Endothelial cell of umbilical vein (primary cell): ENCODE measurements at regions not wholly inside any gene's neighbourhood (a gene's known extent, or its start where the extent isn't known, plus 50 kb on each side); places are given as distances from the start of the nearest gene placed in this dataset.

Experiments
- BruUV-seq: library from RNA; stranded (reverse); fragments of 400-500 nt; replicated peaks from 2 replicates; lab custom pipeline; 2021; lab: Mats Ljungman, UMichigan
- CTCF ChIA-PET: fragments of 300-600, 350-600 bp; sonication (Branson Sonifier 250); formaldehyde crosslinking; loops from one replicate; lab custom pipeline; 2021; ENCODE audit warnings: antibody characterized with exemption, inconsistent platforms; lab: Charles Lee
- POLR2A ChIA-PET: fragments of 300-600, 350-600 bp; sonication (Branson Sonifier 250); formaldehyde crosslinking; loops from one replicate; lab custom pipeline; 2021; ENCODE audit warnings: antibody characterized with exemption, inconsistent platforms; lab: Charles Lee
- DNase-seq: peaks from one replicate; pipeline ENCODE4 v3.0.0-alpha.2; 2011; ENCODE audit warnings: low read depth, low spot score
- FAIRE-seq: peaks from 2 replicates; lab custom pipeline; 2011; peaks lifted over from hg19 to GRCh38; lab: Jason Lieb, UNC
- H2AFZ ChIP-seq: 2 replicates; pipeline ENCODE4 v1.6.0; 2012; ENCODE audit warnings: low read depth, low read length, control low read depth, inconsistent platforms
- H3K27ac ChIP-seq: 2 replicates; pipeline ENCODE4 v1.5.1; 2011; ENCODE audit warnings: low read depth, mild to moderate bottlenecking, control low read depth, low read length, moderate library complexity; ENCODE audit not compliant: insufficient read depth
- H3K27me3 ChIP-seq, 2 experiments: 2 replicates each; pipeline versions ENCODE4 v1.6.0 to v1.6.1; 2011; ENCODE audit warnings: low read length in 2 of 2, mixed read lengths in 1 of 2; ENCODE audit not compliant: control insufficient read depth in 2 of 2, insufficient read depth in 2 of 2
- H3K36me3 ChIP-seq, 2 experiments: 2 replicates in 1 of 2; 3 replicates in 1 of 2; pipeline ENCODE4 v1.5.1; 2011; ENCODE audit warnings: low read length in 2 of 2, mild to moderate bottlenecking in 1 of 2, moderate library complexity in 1 of 2; ENCODE audit not compliant: control insufficient read depth in 2 of 2, insufficient read depth in 2 of 2; ENCODE audit errors: extremely low read depth in 1 of 2
- H3K4me1 ChIP-seq: 3 replicates; pipeline ENCODE4 v1.5.1; 2011; ENCODE audit warnings: mild to moderate bottlenecking, low read length; ENCODE audit not compliant: control insufficient read depth, insufficient read depth; ENCODE audit errors: extremely low read depth
- H3K4me2 ChIP-seq: 2 replicates; pipeline ENCODE4 v1.6.1; 2011; ENCODE audit warnings: low read length, control low read depth, mixed read lengths; ENCODE audit not compliant: insufficient read depth
- H3K4me3 ChIP-seq, 3 experiments: fragments of 200-600 bp in 1 of 3; sonication (generic), shearing (Covaris generic) in 1 of 3; replicated peaks in 1 of 3; 2 replicates each; pipeline ENCODE4 v1.5.1; 2011 to 2016; ENCODE audit warnings: control low read depth in 3 of 3, low read length in 3 of 3, mild to moderate bottlenecking in 2 of 3, inconsistent platforms in 1 of 3, low read depth in 1 of 3, moderate library complexity in 1 of 3; ENCODE audit not compliant: insufficient read depth in 1 of 3
- H3K79me2 ChIP-seq: 2 replicates; pipeline ENCODE4 v1.6.0; 2012; ENCODE audit warnings: low read length, inconsistent platforms; ENCODE audit not compliant: control insufficient read depth, insufficient read depth
- H3K9ac ChIP-seq: replicated peaks from 2 replicates; pipeline ENCODE3; 2011; ENCODE audit warnings: low read length, control low read depth; ENCODE audit not compliant: insufficient read depth; ENCODE audit errors: extremely low read depth
- H3K9me1 ChIP-seq: replicated peaks from 3 replicates; pipeline ENCODE4 v1.6.0; 2011; ENCODE audit warnings: mild to moderate bottlenecking, low read length; ENCODE audit not compliant: control insufficient read depth, insufficient read depth; ENCODE audit errors: extremely low read depth
- H3K9me3 ChIP-seq: replicated peaks from 2 replicates; pipeline ENCODE4 v1.5.1; 2012; ENCODE audit warnings: low read length, inconsistent platforms; ENCODE audit not compliant: control insufficient read depth, insufficient read depth
- H4K20me1 ChIP-seq: replicated peaks from 2 replicates; pipeline ENCODE3; 2011; ENCODE audit warnings: mild to moderate bottlenecking, low read length; ENCODE audit not compliant: control insufficient read depth, insufficient read depth; ENCODE audit errors: extremely low read depth
- GATA2 ChIP-seq: IDR thresholded peaks from 2 replicates; pipeline ENCODE4 v1.7.0; 2011; ENCODE audit warnings: low read depth, mild to moderate bottlenecking, moderate library complexity, mixed read lengths, low read length; ENCODE audit not compliant: insufficient read length, insufficient read depth
- JUN ChIP-seq: IDR thresholded peaks from 2 replicates; pipeline ENCODE4 v1.6.1; 2011; ENCODE audit warnings: borderline replicate concordance, low read depth; ENCODE audit not compliant: insufficient read length, insufficient read depth
- POLR2AphosphoS5 ChIP-seq: IDR thresholded peaks from 2 replicates; pipeline ENCODE4 v1.6.1; 2012; ENCODE audit warnings: low read depth, mild to moderate bottlenecking, control low read depth, low read length, moderate library complexity; ENCODE audit not compliant: insufficient read depth
- dilution Hi-C: fragments of 300-500 bp; cut with MboI; formaldehyde crosslinking; loops from one replicate; pipeline ENCODE4 v1.15.0; 2019; ENCODE audit warnings: low sequenced_read_pairs; ENCODE audit not compliant: extremely low pct_ligation_motif_present
- intact Hi-C: fragments of 100-400 bp; cut with micrococcal nuclease; formaldehyde crosslinking; loops from one replicate; pipeline ENCODE4 v1.10.0; 2022
- TF ChIP-seq, protein P1 (sequence below), 2 donors: IDR thresholded peaks; 1 replicate in 1 of 2; 2 replicates in 1 of 2; pipeline ENCODE4 v1.5.1; 2011; ENCODE audit warnings: low read length in 2 of 2, mild to moderate bottlenecking in 2 of 2, moderate library complexity in 2 of 2, control low read depth in 1 of 2, inconsistent platforms in 1 of 2, low read depth in 1 of 2; ENCODE audit not compliant: insufficient read depth in 1 of 2; ENCODE audit errors: extremely low read depth in 1 of 2
- TF ChIP-seq, protein P2 (sequence below): IDR thresholded peaks from 2 replicates; pipeline ENCODE4 v1.6.1; 2011; ENCODE audit not compliant: insufficient read depth, insufficient read length

DNA sequence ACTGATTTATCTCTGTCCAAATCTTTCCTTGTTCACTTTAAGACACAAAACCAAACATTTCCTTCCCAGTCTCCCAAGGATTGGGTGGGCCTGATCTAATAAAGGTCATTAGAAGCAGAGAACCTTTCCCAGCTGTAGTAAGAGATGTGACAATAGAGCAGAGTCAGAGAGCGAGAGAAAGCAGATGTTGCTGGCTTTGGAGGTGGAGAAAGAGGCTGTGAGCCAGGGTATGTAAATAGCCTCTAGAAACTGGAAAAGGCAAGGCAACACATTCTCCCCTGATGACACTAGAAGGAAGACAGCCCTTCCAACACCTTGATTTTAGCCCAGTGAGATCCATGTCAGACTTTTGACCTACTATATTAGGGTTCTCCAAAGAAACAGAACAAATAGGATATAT, 337.5 kb upstream of the CASK start:
- no peaks in the 10 kb centered on the region for H3K9me1 ChIP-seq
- no peak overlapping the region for H3K4me3 ChIP-seq
- no peak overlapping the region for H3K4me2 ChIP-seq
- ChIA-PET CTCF (no interaction called here), POLR2A (no interaction called here)
- no peaks in the 10 kb centered on the region for H3K9me3 ChIP-seq
- no peak overlapping the region for H3K27ac ChIP-seq
- no peaks in the 10 kb centered on the region for H3K27me3 ChIP-seq
- no peaks in the 10 kb centered on the region for H4K20me1 ChIP-seq
- H3K36me3 ChIP-seq: no peaks in the 10 kb centered on the region
- H2AFZ ChIP-seq: no peak overlapping the region
- TF ChIP-seq JUN: no peak
- TF ChIP-seq, protein P1, sequence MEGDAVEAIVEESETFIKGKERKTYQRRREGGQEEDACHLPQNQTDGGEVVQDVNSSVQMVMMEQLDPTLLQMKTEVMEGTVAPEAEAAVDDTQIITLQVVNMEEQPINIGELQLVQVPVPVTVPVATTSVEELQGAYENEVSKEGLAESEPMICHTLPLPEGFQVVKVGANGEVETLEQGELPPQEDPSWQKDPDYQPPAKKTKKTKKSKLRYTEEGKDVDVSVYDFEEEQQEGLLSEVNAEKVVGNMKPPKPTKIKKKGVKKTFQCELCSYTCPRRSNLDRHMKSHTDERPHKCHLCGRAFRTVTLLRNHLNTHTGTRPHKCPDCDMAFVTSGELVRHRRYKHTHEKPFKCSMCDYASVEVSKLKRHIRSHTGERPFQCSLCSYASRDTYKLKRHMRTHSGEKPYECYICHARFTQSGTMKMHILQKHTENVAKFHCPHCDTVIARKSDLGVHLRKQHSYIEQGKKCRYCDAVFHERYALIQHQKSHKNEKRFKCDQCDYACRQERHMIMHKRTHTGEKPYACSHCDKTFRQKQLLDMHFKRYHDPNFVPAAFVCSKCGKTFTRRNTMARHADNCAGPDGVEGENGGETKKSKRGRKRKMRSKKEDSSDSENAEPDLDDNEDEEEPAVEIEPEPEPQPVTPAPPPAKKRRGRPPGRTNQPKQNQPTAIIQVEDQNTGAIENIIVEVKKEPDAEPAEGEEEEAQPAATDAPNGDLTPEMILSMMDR (IDR thresholded peaks at IDR 0.05; ENCODE audit: extremely low read depth in 1 of 2, insufficient read depth in 1 of 2, low read depth in 1 of 2, low read length in 2 of 2): no peak
- TF ChIP-seq POLR2AphosphoS5: no peak
- no peaks in the 10 kb centered on the region for H3K4me1 ChIP-seq
- DNase-seq (no peak), FAIRE-seq (no peak)
- intact Hi-C loops: no loop called here
- no TSS peak for BruUV-seq
- dilution Hi-C loops: no loop called here
- no peak overlapping the region for H3K9ac ChIP-seq
- H3K79me2 ChIP-seq: no peaks in the 10 kb centered on the region

DNA sequence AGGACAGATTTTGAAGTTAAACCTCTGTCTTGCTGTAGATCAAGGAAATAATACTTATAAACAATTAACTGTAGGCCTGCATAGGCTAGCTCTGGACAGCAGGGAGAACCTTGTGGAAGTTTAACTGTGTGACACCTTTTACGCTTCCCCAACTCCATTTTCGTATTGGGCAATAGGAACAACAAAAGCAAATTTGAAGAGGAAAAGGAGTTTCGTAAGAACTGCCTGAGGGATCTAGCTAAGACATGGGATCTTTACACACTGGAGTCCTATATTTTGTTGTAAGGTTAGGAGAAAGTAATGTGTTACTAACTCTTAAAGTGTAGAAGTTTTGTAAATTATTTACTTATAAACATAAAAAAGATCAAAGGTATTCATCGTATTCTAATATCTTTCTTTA, 324.9 kb upstream of the CASK start:
- dilution Hi-C loops: no loop called here
- POLR2A ChIA-PET: no interaction called here
- Histone ChIP-seq H3K9ac (no peak overlapping the region), H3K4me2 (no peak overlapping the region), H3K79me2 (no peaks in the 10 kb centered on the region), H3K36me3 (no peaks in the 10 kb centered on the region), H2AFZ (no peak overlapping the region), H4K20me1 (no peaks in the 10 kb centered on the region), H3K9me1 (no peaks in the 10 kb centered on the region), H3K27ac (no peak overlapping the region), H3K4me1 (no peaks in the 10 kb centered on the region), H3K4me3 (no peak overlapping the region), H3K9me3 (no peaks in the 10 kb centered on the region), H3K27me3 (no peaks in the 10 kb centered on the region)
- DNase-seq: no peak
- TF ChIP-seq, protein P2, sequence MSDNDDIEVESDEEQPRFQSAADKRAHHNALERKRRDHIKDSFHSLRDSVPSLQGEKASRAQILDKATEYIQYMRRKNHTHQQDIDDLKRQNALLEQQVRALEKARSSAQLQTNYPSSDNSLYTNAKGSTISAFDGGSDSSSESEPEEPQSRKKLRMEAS: no peak
- TF ChIP-seq GATA2: no peak
- FAIRE-seq: no peak
- CTCF ChIA-PET: no interaction called here
- intact Hi-C loops: no loop called here
- no TSS peak for BruUV-seq
